Sigmoid colon (tissue), 6 donors: ENCODE measurements at regions not wholly inside any gene's neighbourhood (a gene's known extent, or its start where the extent isn't known, plus 50 kb on each side); places are given as distances from the start of the nearest gene placed in this dataset.
"Not testable (repeated sequence)": the region's sequence is repeated elsewhere in the genome, so short reads cannot be mapped to it uniquely, and the experiment has no call there.

Source experiments
- DNase-seq: peaks from one replicate; pipeline ENCODE4 v3.0.0-alpha.2; 2019
- H3K27ac ChIP-seq, 4 donors: fragments of 200-600 bp; sonication (generic); one replicate each; pipeline ENCODE4 v1.5.1; 2016 to 2019; ENCODE audit warnings: mild to moderate bottlenecking in 1 of 4
- H3K27me3 ChIP-seq, 3 donors: fragments of 200-600 bp; sonication (generic); one replicate each; pipeline ENCODE4 v1.5.1; 2019; ENCODE audit warnings: mild to moderate bottlenecking in 1 of 3
- H3K36me3 ChIP-seq, 4 donors: fragments of 200-600 bp; sonication (generic); one replicate each; pipeline ENCODE4 v1.5.1; 2016 to 2019
- H3K4me1 ChIP-seq, 4 donors: fragments of 200-600 bp; sonication (generic); one replicate each; pipeline ENCODE4 v1.5.1; 2017 to 2019
- H3K4me3 ChIP-seq, 4 donors: fragments of 200-600 bp; sonication (generic); one replicate each; pipeline ENCODE4 v1.5.1; 2017 to 2019; ENCODE audit warnings: mild to moderate bottlenecking in 2 of 4, moderate library complexity in 1 of 4
- H3K9me3 ChIP-seq, 4 donors: fragments of 200-600 bp in 3 of 4; sonication (generic) in 3 of 4; one replicate each; pipeline versions ENCODE4 v1.5.1 to v1.6.1; 2013 to 2019
- CTCF ChIP-seq, 4 experiments: fragments of 450-650 bp in 3 of 4; fragments of 200-600 bp in 1 of 4; IDR thresholded peaks; one replicate each; pipeline ENCODE4 v1.5.1; 2016 to 2019; ENCODE audit warnings: antibody characterized with exemption in 4 of 4, mild to moderate bottlenecking in 3 of 4, moderate library complexity in 2 of 4
- EP300 ChIP-seq, 4 donors: sonication (generic); formaldehyde crosslinking; IDR thresholded peaks; one replicate each; pipeline ENCODE4 v1.6.1; 2017; ENCODE audit warnings: antibody characterized with exemption in 4 of 4
- POLR2A ChIP-seq, 2 donors: fragments of 450-650 bp; IDR thresholded peaks; one replicate each; pipeline ENCODE4 v1.6.1; 2016; ENCODE audit warnings: antibody characterized with exemption in 2 of 2, mild to moderate bottlenecking in 2 of 2, moderate library complexity in 2 of 2
- POLR2AphosphoS5 ChIP-seq, 4 donors: sonication (generic); formaldehyde crosslinking; IDR thresholded peaks; one replicate each; pipeline ENCODE4 v1.6.1; 2017; ENCODE audit warnings: antibody characterized with exemption in 4 of 4
- WGBS, 2 donors: extraction: QIAGEN DNeasy Blood & Tissue Kit; methylation state at CpG; one replicate each; pipeline ENCODE4 v1.1.7; 2013; 5-methylcytosine and 5-hydroxymethylcytosine counted together
- intact Hi-C: fragments of 100-400 bp; cut with DNase I; formaldehyde crosslinking; loops from one replicate; pipeline ENCODE4 v1.15.1; 2023
- donor health status: healthy with polysubstance abuse.
- donor health status: healthy.

GRCh38 chr14:105883066-105884005 lies 357.0 kb downstream of the TMEM121 start:
- 72 to 83% methylated on average over 17 of the region's 17 CpGs for WGBS, 2 donors
- Histone ChIP-seq H3K27ac (no peak overlapping the region), H3K36me3 (no peaks in the 10 kb centered on the region), H3K9me3 (no peaks in the 10 kb centered on the region), H3K4me1 (no peaks in the 10 kb centered on the region), H3K27me3 (peaks cover 0 to 6% (median 0%) of the 10 kb centered on the region in 3 donors), H3K4me3 (no peak overlapping the region)
- intact Hi-C loops: no loop called here
- TF ChIP-seq CTCF (IDR thresholded peaks at IDR 0.05): no peak
- no peak for TF ChIP-seq EP300 (IDR thresholded peaks at IDR 0.05)
- TF ChIP-seq POLR2A (IDR thresholded peaks at IDR 0.05): no peak
- no peak for TF ChIP-seq POLR2AphosphoS5 (IDR thresholded peaks at IDR 0.05)
- DNase-seq: peak; percentile 37

DNA sequence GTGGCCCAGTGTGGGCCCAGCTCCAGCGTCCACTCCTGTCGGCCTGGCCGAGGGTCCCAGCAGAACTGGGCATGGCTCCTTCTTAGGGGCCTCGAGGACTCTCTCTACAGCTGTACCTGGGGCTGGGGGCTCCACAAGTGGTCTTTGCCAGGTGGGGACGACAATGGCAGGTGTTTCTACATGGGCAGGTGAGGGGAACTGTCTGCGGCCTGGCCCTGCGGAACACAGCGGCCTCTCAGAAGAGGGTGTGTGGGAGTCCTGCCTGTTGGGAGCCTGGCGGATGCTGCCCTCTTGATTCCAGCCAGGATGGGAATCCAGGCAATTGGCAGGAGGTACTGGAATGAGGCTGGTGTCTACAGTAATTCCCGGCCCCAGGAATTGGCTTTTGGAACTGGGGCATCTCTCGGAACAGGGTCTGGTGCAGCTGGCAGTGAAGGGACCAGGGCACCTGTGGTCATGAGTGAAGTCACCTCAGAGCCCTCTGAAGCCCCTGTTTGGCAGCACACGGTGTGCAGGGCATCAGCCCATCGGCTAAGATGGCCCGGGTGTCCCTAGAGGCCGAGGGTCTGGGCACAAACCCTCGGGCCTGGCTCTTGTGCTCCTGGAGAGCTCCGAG lies 357.9 kb downstream of the TMEM121 start:
- H3K4me3 ChIP-seq, H3K4me1 ChIP-seq, intact Hi-C loops, H3K9me3 ChIP-seq, H3K36me3 ChIP-seq, H3K27ac ChIP-seq, H3K27me3 ChIP-seq: not testable (repeated sequence)
- DNase-seq: peak; percentile 37
- 72 to 78% methylated on average over 14 to 17 of the region's 17 CpGs for WGBS, 2 donors

DNA sequence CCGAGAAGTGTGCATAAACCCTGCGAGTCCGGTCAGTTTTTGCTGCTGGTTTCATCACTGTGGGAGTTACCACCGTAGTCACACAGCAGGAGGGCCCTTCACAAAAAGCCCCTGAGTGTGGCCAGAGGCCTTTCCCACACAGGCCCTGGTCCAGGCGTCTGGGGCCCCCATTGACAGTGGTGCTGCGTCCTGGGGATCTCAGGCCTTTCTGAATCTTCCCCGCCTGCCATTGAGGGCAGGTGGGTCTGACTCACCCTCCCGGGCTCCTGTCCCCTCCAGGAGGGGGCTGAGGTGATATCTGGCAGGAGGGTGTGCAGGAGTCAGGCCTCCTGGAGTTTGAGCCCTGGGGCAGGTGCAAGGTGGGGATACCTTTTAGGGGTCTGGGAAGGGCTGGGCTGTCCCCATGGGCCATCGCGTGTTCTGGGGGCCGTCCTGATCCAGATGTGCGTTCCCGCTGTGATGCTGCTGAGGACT lies 358.5 kb downstream of the TMEM121 start:
- Histone ChIP-seq H3K27ac (no peak overlapping the region), H3K27me3 (peaks cover 0 to 5% (median 0%) of the 10 kb centered on the region in 3 donors), H3K4me1 (no peaks in the 10 kb centered on the region), H3K4me3 (no peak overlapping the region), H3K36me3 (no peaks in the 10 kb centered on the region), H3K9me3 (no peaks in the 10 kb centered on the region)
- 76 to 79% methylated on average over 13 of the region's 13 CpGs for WGBS, 2 donors
- peak; percentile 32 for DNase-seq
- intact Hi-C loops: no loop called here
- TF ChIP-seq POLR2AphosphoS5 (IDR thresholded peaks at IDR 0.05) (no peak), POLR2A (IDR thresholded peaks at IDR 0.05) (no peak)

- Histone ChIP-seq H3K27ac (no peak overlapping the region), H3K27me3 (no peaks in the 10 kb centered on the region), H3K36me3 (no peaks in the 10 kb centered on the region), H3K4me1 (no peaks in the 10 kb centered on the region), H3K9me3 (no peaks in the 10 kb centered on the region), H3K4me3 (no peak overlapping the region)
- TF ChIP-seq POLR2A (IDR thresholded peaks at IDR 0.05) (no peak), POLR2AphosphoS5 (IDR thresholded peaks at IDR 0.05) (no peak), CTCF (IDR thresholded peaks at IDR 0.05) (no peak), EP300 (IDR thresholded peaks at IDR 0.05) (no peak)
- WGBS, 2 donors: 74 to 78% methylated on average over 23 of the region's 23 CpGs
- peak; percentile 43 for DNase-seq
- intact Hi-C loops: no loop called here
Observed at GRCh38 chr14:105885561-105886320, 359.4 kb downstream of the TMEM121 start.

DNA sequence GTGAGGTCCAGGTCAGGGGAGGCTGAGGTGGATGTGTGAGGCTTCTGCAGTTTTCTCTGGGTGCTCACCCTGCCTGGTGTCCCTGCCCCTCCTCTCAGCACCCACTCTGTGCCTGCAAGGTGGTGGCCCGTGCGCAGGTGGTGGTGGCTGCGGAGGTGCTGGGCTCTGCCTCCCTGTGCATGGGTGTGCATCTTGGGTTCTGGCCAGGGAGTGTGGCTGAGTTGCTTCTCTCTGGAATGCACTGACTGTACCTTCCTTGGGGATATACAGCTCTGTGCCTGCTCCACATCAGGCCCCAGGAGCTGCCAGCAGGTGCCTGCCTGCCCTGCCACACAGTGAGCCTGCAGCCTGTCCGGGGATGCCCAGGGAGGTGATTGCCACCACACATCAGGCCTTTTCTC lies 360.4 kb downstream of the TMEM121 start:
- intact Hi-C loops: not testable (repeated sequence)
- WGBS, 2 donors: 75 to 76% methylated on average over 4 of the region's 4 CpGs

DNA sequence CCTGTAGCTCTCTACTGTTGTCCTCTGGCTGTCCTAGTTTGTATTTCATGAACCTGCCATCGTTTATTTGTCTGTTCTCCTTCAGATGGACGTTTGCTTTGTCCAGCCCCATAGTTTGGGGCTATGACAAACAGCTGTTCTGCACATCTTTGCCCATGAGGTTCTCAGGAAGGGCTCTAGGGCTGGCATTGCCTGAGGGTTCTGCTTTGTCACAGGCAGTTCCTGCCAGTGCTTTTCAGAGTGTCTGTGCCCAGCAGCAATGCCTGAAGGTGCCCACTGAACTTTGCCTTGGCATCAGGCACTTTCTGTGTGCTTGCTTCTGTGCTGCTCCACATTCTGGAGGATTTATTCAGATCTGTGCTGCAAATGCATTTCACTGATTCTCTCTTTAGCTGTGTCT lies 361.3 kb downstream of the TMEM121 start:
- H3K36me3 ChIP-seq: no peaks in the 10 kb centered on the region

More for the DNA sequence above, 360.4 kb downstream of the TMEM121 start:
- H3K27me3 ChIP-seq, H3K9me3 ChIP-seq, H3K36me3 ChIP-seq, H3K27ac ChIP-seq, H3K4me3 ChIP-seq, DNase-seq, H3K4me1 ChIP-seq: not testable (repeated sequence)

More for the DNA sequence above, 361.3 kb downstream of the TMEM121 start:
- Histone ChIP-seq H3K4me3 (no peak overlapping the region), H3K27me3 (no peaks in the 10 kb centered on the region), H3K9me3 (no peaks in the 10 kb centered on the region), H3K27ac (no peak overlapping the region), H3K4me1 (no peaks in the 10 kb centered on the region)
- intact Hi-C loops: no loop called here
- DNase-seq: no peak
- WGBS, 2 donors: 18 to 20% methylated on average over 2 of the region's 2 CpGs
- no peak for TF ChIP-seq POLR2A (IDR thresholded peaks at IDR 0.05)
- TF ChIP-seq CTCF (IDR thresholded peaks at IDR 0.05): no peak
- TF ChIP-seq POLR2AphosphoS5 (IDR thresholded peaks at IDR 0.05): no peak
- TF ChIP-seq EP300 (IDR thresholded peaks at IDR 0.05): no peak
